ENCODE measurements at regions not wholly inside any gene's neighbourhood (a gene's known extent, or its start where the extent isn't known, plus 50 kb on each side); places are given as distances from the start of the nearest gene placed in this dataset.

GRCh38 chr10:113252650-113253618 lies 299.9 kb upstream of the HABP2 start:
- intact Hi-C loops (cut with micrococcal nuclease): no loop called here

GRCh38 chr10:113259576-113260226 lies 293.2 kb upstream of the HABP2 start:
- intact Hi-C loops (cut with micrococcal nuclease): no loop called here

GRCh38 chr10:113261161-113261560 lies 291.7 kb upstream of the HABP2 start:
- intact Hi-C loops (cut with micrococcal nuclease): no loop called here

GRCh38 chr10:113261611-113262091 lies 291.2 kb upstream of the HABP2 start:
- intact Hi-C loops (cut with micrococcal nuclease): no loop called here

GRCh38 chr10:113263056-113263455 lies 289.8 kb upstream of the HABP2 start:
- intact Hi-C loops (cut with micrococcal nuclease): no loop called here

GRCh38 chr10:113264333-113265131 lies 288.3 kb upstream of the HABP2 start:
- intact Hi-C loops (cut with micrococcal nuclease): no loop called here

- intact Hi-C loops (cut with micrococcal nuclease): no loop called here
Measured at GRCh38 chr10:113266147-113266546, 286.7 kb upstream of the HABP2 start.

- intact Hi-C loops (cut with micrococcal nuclease): no loop called here
Measured at GRCh38 chr10:113267619-113268562, 285.0 kb upstream of the HABP2 start.

GRCh38 chr10:113269333-113269732 lies 283.5 kb upstream of the HABP2 start:
- intact Hi-C loops (cut with micrococcal nuclease): no loop called here

GRCh38 chr10:113272511-113272910 lies 280.3 kb upstream of the HABP2 start:
- intact Hi-C loops (cut with micrococcal nuclease): no loop called here

GRCh38 chr10:113273181-113274163 lies 279.4 kb upstream of the HABP2 start:
- intact Hi-C loops (cut with micrococcal nuclease): no loop called here

- intact Hi-C loops (cut with micrococcal nuclease): no loop called here
Measured at GRCh38 chr10:113274176-113274829, 278.6 kb upstream of the HABP2 start.

GRCh38 chr10:113278221-113278620 lies 274.6 kb upstream of the HABP2 start:
- intact Hi-C loops (cut with micrococcal nuclease): no loop called here

GRCh38 chr10:113278664-113279063 lies 274.2 kb upstream of the HABP2 start:
- intact Hi-C loops (cut with micrococcal nuclease): no loop called here

GRCh38 chr10:113279262-113279661 lies 273.6 kb upstream of the HABP2 start:
- intact Hi-C loops (cut with micrococcal nuclease): no loop called here

- intact Hi-C loops (cut with micrococcal nuclease): no loop called here
Measured at GRCh38 chr10:113282564-113282963, 270.3 kb upstream of the HABP2 start.

GRCh38 chr10:113283189-113283588 lies 269.7 kb upstream of the HABP2 start:
- intact Hi-C loops (cut with micrococcal nuclease): no loop called here

GRCh38 chr10:113284635-113285034 lies 268.2 kb upstream of the HABP2 start:
- intact Hi-C loops (cut with micrococcal nuclease): no loop called here

- intact Hi-C loops (cut with micrococcal nuclease): no loop called here
Measured at GRCh38 chr10:113285305-113285704, 267.5 kb upstream of the HABP2 start.

All from T-helper 2 cell treated with Interferon-gamma antibody and Interleukin-4, amounts not matched to agents 100 ng/mL and 5 ng/mL, for 36 hours (primary cell).